Left hindlimb (tissue), 1 donor: ENCODE measurements at regions not wholly inside any gene's neighbourhood (a gene's known extent, or its start where the extent isn't known, plus 50 kb on each side); places are given as distances from the start of the nearest gene placed in this dataset.
"Not testable (repeated sequence)": the region's sequence is repeated elsewhere in the genome, so short reads cannot be mapped to it uniquely, and the experiment has no call there.

Experiments used
- DNase-seq: peaks from one replicate; pipeline ENCODE4 v3.0.0-alpha.2; 2018

DNA sequence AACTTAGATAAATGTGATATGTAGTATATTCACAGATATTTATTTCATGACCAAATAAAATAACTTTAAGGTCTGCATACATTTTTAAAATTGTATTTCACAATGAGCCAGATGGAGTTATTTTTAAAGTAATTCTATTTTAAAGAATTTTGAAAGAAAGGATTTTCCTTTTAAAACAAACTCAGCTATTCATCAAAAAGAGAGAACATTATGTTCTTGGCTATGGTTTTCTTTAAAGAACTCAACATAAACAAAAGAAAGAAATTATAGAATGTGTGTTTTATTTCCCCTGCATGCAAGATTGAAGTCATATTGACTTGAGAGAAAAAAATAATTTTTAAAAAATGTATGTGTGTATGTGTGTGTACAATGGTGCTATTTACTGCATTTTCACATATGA, 1023.6 kb upstream of the CITED2 start:
- DNase-seq: no peak

DNA sequence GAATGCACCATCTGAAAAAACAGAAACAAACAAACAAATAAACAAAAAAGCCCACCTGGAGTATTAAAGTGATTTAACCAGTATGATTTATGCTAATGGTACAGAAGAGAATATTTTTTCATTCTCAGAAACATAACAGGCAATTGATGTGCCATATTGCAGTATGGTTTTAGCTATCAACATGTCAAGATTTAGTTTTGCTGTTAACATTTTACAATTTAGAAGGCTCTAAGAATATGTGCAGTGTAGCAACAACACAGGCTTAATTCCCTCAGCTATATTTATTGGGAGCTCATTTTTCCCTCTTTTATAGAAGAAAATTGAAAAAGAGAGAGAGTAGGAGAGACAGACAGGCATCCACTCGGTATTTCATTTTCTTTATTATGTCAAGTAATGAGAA, 1022.7 kb upstream of the CITED2 start:
- no peak for DNase-seq

DNA sequence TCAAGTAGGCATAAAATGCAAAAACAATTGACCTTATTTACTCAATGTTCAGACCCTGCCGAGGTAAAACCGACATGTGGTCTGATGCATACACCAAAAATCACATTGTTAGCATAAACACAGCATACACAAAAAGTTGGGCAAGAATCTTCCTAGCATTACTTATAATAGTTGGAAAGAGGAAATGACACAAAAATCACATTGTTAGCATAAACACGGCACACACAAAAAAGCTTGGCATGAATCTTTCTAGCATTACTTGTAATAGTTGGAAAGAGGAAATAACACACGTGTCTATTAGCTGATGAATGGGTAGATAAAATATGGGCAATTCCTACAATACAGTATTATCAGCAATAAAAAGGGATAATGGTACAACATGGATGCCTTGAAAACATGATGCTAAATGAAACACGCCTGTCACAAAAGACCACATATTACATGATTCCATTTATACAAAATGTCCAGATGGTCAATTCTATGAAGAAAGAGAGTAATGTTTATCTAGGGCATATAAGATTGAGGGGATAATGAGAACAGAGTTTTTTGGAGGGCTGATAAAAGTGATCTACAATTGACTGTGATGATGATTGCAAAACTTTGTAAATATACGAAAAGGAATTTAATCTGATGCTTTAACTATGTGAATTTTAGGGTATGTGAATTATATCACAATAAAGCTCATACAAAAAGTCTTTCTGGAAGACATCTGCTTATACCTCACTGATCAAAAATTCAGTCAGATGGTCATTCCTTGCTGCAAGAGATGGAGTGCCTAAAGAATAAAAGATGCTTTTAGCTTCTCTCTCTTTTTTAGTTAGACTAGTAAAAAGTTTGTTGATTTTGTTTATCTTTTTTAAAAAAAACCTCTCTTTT, 1019.5 kb upstream of the CITED2 start:
- DNase-seq: no peak

DNA sequence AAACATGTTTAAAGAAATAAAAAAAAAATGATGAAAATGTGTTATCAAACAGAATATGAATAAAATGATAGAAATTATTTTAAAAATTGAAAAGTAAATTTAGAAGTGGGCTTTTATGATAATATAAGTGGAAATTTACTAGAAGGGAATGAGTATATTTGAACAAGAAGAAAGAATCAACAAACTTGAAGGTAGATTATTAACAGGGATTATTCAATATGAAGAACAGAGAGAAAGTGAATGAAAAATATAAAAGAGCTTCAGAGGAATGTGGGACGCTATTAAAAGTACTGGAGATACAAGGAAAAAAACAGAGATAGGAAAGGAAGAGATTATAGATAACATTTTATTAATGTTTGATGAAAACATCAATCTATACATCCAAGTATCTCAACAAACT, 1014.4 kb upstream of the CITED2 start:
- no peak for DNase-seq

DNA sequence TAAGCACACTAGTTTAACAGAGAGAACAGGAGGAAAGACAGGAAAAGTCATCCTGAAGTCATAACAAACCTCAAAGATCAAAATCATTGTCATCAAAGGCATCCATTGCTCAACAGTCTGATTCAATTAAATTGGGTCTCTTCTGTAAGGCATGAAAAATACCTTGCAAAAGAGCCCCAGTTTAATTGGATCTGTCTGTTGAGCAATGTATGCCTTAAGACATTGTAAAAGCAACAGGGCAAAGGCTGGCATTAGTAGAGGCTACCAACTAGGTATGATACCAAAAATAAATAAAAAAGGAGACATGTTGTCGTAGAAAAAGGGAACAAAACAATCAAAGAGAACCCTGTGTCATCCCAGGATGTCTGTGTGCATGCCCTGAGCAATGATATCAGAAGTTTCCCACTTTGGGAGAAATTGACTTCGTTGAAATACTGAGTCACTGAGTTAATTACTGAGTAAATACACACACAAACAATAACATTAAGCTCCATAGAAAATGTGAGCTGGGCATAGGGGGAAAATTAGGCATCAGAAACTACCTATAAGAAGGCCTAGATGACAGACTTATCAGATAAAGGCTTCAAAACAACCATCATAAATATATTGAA, 1013.8 kb upstream of the CITED2 start:
- DNase-seq: no peak

DNA sequence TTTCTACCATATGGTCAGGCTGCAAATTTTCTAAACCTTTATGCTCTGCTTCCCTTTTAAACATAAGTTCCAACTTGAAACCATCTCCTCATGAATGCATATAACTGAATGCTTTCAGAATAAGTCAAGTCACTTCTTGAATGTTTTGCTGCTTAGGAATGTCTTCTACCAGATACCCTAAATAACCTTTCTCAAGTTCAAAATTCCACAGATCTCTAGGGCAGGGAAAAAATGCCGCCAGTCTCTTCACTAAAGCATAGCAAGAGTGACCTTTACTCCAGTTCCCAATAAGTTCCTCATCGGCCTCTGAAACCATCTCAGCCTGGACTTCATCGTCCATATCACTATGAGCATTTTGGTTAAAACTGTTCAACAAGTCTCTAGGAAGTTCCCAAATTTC, 1011.2 kb upstream of the CITED2 start:
- DNase-seq: no peak

DNA sequence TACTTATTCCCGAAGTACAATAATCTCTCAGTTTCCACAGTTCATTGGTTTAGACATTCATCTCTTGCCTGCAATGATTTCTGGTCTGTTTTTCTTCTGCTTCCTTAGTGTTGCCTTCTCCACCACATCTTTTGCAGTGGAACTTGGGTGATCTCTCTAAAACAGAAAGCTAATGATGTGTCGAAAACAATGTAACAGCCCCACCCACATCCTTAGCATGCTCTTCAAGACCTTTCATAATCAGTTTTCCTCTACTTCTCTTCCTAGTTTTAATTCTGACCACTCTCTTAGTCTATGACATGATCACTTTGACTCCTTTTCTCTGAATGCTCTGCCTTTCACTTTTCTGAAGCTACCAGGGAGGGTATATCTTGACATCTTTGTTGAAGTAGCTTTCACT, 1007.9 kb upstream of the CITED2 start:
- no peak for DNase-seq

DNA sequence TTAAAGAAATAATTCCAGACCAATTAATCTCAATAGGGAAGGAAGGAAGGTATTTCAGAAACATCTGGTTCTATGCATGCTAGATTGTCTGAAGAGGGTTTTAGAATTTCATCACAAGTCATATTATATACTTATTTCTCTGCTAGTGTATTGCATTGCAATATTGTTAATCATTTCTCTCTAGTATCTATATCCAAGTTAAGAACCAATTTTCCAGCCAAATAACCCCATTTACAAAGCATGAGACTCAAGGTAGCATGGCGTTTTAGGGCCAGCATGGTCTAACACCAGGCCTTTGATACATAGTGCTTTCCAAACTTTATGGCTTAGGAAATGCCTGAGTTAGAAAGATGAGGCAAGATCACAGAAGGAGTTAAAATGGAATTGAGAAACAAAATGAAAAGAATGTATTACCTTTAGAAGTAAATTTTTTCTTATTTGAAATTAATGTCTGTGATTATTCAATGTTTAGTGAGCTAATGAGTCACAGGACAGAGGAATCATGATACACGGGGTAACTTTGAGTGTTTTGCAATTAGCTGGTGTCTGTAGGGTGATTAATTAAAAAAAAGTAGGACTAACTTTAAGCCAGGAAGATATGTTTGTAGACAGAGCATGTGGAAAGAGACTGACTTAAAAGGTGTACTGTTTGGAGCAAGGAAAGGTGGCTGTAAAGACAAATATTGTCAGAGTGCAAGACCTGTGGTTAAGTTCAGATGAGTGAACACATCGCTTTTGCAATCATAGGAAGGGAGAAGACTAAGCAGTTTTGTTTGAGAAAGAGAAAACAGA, 1006.2 kb upstream of the CITED2 start:
- no peak for DNase-seq

DNA sequence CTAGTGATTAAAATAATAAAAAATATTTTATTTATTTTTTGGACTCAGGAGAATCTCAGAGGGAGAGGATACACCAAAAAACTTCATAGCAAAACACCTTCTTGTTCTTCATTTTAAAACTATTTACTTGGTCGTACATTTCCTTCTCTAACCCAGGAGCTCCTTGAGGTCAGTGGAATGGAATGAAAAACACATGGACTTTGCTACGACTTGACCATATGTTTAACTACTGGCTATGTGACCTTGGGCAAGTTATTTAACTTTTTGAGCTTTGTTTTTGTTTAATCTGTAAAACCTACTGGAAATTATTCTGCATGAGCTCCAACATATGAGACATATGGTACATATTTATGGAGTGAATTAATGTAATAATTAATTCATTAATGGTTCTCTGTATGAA, 1005.5 kb upstream of the CITED2 start:
- no peak for DNase-seq

DNA sequence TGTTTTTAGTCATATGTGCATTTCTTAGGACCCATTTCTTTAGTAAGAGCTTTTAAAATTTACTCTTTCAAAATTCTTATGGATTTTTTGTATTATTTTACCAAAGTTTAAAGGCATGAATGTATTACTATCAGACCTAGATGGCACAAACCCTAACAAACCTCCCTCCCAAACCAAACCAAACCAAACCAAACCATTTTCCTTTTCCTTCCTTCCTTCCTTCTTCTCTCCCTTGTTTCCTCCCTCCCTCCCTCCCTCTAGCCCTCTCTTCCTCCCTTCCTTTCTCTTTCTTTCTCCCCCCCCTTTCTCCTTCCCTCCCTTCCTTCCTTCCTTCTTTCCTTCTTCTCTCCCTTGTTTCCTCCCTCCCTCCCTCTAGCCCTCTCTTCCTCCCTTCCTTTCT, 1001.8 kb upstream of the CITED2 start:
- no peak for DNase-seq

DNA sequence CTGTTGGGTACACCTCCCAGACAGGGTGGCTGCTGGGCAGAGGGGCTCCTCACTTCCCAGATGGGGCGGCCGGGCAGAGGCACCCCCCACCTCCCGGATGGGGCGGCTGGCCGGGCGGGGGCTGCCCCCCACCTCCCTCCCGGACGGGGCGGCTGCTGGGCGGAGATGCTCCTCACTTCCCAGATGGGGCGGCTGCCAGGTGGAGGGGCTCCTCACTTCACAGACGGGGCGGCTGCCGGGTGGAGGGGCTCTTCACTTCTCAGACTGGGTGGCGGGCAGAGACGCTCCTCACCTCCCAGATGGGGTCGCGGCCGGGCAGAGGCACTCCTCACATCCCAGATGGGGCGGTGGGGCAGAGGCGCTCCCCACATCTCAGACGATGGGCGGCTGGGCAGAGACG, 999.3 kb upstream of the CITED2 start:
- DNase-seq: not testable (repeated sequence)

DNA sequence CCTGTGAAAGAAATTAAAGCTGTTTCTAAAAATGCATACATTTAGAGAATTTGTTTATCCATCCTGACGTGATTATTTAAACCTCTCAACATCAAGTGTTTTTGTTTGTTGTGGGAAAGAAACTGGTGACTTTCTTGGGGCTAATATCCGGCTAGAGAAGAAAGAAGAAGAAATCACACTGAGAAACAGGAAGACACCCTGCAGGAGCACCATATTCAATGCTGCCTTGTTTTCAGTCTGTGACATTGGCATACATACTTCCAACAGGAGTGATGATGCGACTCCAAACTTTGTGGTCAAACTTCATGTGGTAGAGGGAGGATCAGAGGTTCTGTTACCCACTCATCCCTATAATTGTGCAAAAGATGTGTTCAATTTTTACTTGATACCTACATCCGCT, 997.6 kb upstream of the CITED2 start:
- no peak for DNase-seq

DNA sequence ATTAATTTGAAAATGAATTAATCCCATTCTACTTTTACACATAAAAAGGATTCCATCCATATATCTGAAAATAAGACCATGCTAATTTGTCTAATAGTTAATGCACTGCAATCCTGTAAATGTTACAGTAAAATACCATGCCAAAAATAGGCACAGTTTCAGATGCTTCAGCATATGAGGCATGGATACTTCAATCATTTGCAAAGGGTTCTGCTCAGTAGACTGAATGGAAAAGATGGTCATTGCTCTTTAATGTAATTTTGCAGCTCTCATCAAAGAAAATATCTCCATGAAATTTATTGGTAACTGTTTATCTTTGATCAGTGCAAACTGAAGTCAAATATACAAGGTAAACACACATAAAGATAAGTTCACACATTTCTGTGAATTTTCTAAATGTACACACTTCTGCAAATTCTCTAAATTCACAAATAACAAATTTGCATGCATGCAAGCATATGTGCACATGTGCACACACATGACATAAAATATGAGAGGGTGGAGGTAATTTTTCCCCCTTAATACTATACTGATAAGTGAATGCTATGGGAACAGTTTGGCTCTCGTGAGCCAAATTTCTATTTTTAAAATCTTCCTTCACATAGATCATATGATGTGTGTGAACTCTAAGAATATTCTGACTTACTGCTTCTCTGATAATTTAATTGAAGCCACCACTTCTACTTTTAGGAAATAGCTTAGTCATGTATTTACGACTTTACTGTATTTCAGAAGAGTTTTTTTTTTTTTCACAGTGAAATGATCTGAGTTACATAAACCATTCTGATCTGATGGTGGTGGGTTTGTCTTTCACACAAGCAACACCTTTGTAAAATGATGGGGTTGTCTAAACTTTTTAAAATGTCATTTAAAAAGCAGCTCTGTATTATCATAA, 996.8 kb upstream of the CITED2 start:
- no peak for DNase-seq

DNA sequence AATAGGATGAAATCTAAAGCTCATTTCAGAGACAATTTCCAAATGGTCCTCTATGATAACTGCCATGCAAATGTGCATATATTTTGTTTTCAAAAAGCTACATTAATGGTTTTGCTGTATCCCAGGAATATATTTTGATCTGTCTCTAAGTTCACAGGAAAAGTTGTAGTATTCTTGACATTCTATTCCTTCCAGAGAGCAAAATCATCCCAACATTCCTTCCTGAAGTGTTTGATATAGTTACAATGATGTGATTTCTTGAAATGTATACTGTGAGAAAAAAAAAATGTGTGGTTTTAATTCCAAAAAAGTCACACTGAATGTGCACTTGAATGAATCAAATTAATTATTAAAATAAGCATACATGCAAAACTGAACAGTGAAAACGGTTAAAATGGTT, 996.0 kb upstream of the CITED2 start:
- DNase-seq: no peak

DNA sequence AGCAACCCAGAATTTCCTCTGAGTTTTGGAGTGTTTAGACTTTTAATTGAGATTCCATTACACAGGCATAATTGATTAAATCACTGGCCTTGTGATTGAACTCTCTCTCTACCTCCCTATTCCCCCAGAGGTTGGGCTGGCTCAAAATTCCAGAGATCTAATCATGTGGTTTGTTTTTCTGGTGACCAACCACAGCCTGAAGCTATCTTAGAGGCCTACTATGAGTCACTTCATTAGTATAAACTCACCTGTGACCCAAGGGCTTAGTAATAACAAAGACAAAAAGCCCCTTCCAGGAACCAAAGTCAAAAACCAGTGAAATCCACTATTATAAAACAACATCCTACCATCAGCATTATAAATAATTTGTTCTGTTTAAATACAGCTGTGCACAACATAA, 992.5 kb upstream of the CITED2 start:
- DNase-seq: no peak

DNA sequence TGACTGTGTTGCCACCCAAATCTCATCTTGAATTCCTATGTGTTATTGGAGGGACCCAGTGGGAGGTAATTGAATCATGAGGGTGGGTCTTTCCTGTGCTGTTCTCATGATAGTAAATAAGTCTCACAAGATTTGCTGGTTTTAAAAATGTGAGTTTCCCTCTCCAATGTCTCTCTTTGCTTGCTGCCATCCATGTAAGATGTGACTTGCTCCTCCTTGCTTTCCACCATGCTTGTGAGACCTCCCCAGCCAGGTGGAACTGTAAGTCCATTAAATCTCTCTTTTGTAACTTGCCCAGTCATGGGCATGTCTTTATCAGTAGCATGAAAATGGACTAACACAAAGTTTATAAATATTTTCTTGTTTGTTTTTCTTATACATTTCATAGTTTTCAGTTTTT, 990.5 kb upstream of the CITED2 start:
- DNase-seq: no peak

DNA sequence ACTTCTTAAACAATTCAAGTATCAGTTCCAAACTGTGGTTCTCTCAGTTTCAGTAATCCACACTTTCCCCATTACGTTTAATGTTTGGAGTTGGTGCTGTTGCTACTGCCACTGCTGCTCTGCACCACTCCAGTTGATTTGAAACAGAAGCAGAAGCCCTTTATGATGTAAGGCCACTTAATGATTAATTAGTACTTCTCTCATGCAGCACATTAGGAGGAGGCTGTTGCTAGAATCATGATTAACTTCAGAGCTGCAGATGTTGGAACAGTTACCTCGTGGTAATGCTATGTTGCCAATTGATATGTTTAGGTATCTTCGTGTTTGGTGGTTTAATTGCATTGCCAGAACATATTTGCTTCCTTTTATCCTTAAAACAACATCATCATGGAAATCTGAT, 986.2 kb upstream of the CITED2 start:
- DNase-seq: no peak

DNA sequence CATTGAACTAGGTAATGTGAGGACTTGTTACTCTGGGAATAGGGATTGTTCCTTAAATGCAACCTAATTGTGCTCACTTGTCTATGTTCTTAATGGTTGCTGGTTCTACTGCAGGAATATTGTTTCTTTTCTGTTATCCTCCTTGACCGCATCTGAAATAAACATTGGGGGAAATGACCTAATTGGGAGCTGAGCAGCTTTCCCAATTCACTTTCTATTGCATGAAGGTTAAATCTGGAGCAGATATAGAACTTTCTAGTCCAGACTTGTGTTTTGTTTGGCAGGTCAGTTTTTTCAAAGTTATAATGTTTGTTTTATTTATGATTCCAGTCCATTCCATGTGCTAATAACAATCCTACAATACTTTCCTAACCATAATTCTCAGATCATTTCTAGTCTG, 981.0 kb upstream of the CITED2 start:
- no peak for DNase-seq

DNA sequence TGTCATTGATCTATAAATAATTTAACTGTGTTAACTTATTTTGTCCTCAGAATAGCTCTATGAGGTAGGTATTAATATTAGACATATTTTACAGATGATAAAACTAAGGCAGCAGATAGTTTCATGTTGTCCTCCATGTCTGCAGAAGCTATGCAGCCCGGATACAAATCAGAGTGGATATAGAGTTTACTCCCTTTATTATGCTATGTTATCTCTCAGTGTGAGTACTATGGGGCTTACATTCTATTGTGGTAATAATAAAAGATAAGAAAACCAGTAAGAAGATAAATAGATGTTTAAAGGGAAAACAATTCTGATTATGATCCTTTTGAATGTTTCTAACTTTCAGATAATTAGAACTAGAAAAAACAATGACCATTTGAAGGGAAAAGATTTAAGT, 979.8 kb upstream of the CITED2 start:
- no peak for DNase-seq

DNA sequence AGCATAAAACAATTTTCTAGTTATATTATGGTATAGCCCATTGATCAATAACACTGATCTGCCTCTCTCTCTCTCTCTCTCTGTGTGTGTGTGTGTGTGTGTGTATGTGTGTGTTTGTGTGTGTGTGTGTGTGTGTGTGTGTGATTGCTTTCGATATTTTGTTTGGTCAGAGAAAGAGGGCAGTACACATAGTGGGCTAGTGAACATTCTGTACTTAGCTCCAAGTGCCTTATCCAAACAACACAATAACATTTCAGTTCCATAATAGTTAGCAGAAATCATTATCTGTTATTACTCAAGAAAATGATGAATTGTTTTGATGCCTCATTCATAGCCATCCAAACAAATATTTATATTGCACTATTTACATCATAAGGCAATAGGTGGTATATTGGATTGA, 979.1 kb upstream of the CITED2 start:
- DNase-seq: no peak

DNA sequence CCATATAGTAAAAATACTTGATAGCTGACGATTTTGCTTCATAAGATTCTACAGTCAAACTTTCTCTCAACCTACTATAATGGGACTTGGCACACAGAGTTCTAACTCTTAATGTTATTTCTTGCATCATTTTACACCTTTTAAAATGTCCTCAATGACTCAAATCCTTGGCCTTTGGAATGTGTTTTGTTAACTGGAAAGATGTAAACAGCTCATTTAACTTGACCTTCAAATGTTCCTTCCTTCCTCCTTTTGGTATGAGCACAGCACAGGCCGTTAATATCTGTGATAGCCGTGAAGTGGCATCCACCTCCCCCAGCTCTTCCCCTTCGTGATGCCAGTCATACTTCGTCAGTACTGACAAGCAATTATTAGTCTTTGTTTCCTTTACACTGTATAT, 972.0 kb upstream of the CITED2 start:
- no peak for DNase-seq

DNA sequence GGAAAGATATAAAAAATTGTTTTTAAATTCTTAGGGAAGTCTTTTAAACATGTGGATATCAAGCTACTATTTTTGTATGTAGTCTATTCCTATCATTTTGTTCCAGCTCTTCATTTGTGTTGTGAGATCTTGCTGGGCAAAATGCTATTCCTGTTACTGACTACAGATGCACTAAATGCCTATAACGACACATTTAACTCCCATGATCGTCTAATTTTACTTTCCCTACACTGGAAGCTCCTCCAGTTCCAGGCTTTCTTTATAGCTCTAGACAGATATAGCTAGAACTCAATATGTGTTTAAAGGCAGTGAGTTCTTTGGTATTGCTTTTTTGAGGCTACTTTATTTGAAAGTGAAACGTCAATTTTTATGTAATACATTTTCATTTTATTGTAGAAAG, 971.5 kb upstream of the CITED2 start:
- DNase-seq: no peak
